H1 (cell line): ENCODE measurements at regions not wholly inside any gene's neighbourhood (a gene's known extent, or its start where the extent isn't known, plus 50 kb on each side); places are given as distances from the start of the nearest gene placed in this dataset.

ENCODE experiments used
- CTCF ChIA-PET: fragments of 300-600 bp; sonication (Branson Sonifier 250); formaldehyde crosslinking; loops from one replicate; lab custom pipeline; 2021; ENCODE audit not compliant: partially characterized antibody; lab: Charles Lee
- POLR2A ChIA-PET: fragments of 300-600 bp; sonication (Branson Sonifier 250); formaldehyde crosslinking; loops from one replicate; lab custom pipeline; 2021; ENCODE audit warnings: inconsistent platforms; ENCODE audit not compliant: partially characterized antibody; lab: Charles Lee
- DNase-seq, 2 experiments: peaks; one replicate each; pipeline versions ENCODE4 v3.0.0 to v3.0.0-alpha.2; 2010 to 2022; ENCODE audit warnings: low spot score in 2 of 2, low read depth in 1 of 2, mixed read lengths in 1 of 2
- FAIRE-seq: peaks from 2 replicates; lab custom pipeline; 2011; peaks lifted over from hg19 to GRCh38; lab: Jason Lieb, UNC
- H2AFZ ChIP-seq: 2 replicates; pipeline ENCODE4 v1.8.1; 2012; ENCODE audit warnings: low read length, inconsistent platforms
- H2AK5ac ChIP-seq: 2 replicates; pipeline ENCODE4 v1.6.1; 2013; ENCODE audit warnings: low read depth, low read length
- H2BK120ac ChIP-seq: replicated peaks from 2 replicates; pipeline ENCODE3; 2013; ENCODE audit warnings: low read depth, low read length, inconsistent platforms
- H2BK12ac ChIP-seq: 2 replicates; pipeline ENCODE4 v1.6.1; 2013; ENCODE audit warnings: low read depth, low read length
- H2BK15ac ChIP-seq: 2 replicates; pipeline ENCODE4 v1.6.1; 2013; ENCODE audit warnings: low read length
- H2BK20ac ChIP-seq: 2 replicates; pipeline ENCODE4 v1.6.1; 2013; ENCODE audit warnings: low read length
- H2BK5ac ChIP-seq: 2 replicates; pipeline ENCODE4 v1.6.1; 2013; ENCODE audit warnings: low read depth, low read length
- H3K14ac ChIP-seq: 2 replicates; pipeline ENCODE4 v1.6.1; 2013; ENCODE audit warnings: inconsistent platforms; ENCODE audit not compliant: insufficient read length
- H3K18ac ChIP-seq: 2 replicates; pipeline ENCODE4 v1.6.1; 2013; ENCODE audit warnings: low read length; ENCODE audit errors: extremely low read depth
- H3K23ac ChIP-seq: 2 replicates; pipeline ENCODE4 v1.6.1; 2013; ENCODE audit warnings: inconsistent platforms; ENCODE audit not compliant: insufficient read length
- H3K23me2 ChIP-seq: 2 replicates; pipeline ENCODE4 v1.6.1; 2013; ENCODE audit warnings: low read depth, low read length
- H3K27ac ChIP-seq: 2 replicates; pipeline ENCODE4 v1.6.1; 2011; ENCODE audit warnings: low read depth, low read length, inconsistent platforms
- H3K27me3 ChIP-seq, 4 experiments: replicated peaks in 1 of 4; 1 replicate in 1 of 4; 2 replicates in 3 of 4; pipeline versions ENCODE4 v1.6.1 to v1.8.1; 2011 to 2013; ENCODE audit warnings: low read length in 3 of 4, mild to moderate bottlenecking in 3 of 4, inconsistent platforms in 2 of 4, mixed read lengths in 2 of 4, moderate library complexity in 1 of 4; ENCODE audit not compliant: control insufficient read depth in 3 of 4, insufficient read depth in 3 of 4; ENCODE audit errors: extremely low read depth in 1 of 4
- H3K36me3 ChIP-seq, 4 experiments: 2 replicates each; pipeline versions ENCODE4 v1.6.1 to v1.8.1; 2011 to 2013; ENCODE audit warnings: mild to moderate bottlenecking in 4 of 4, low read length in 3 of 4, moderate library complexity in 2 of 4, control low read depth in 1 of 4, inconsistent platforms in 1 of 4; ENCODE audit not compliant: insufficient read depth in 4 of 4, control insufficient read depth in 2 of 4
- H3K4ac ChIP-seq: replicated peaks from 2 replicates; pipeline ENCODE3; 2013; ENCODE audit warnings: low read length, low read depth, mixed read lengths, inconsistent platforms; ENCODE audit not compliant: insufficient read length
- H3K4me1 ChIP-seq, 4 experiments: replicated peaks in 1 of 4; 1 replicate in 1 of 4; 2 replicates in 3 of 4; pipeline versions ENCODE4 v1.6.1 to v1.8.1; 2011 to 2013; ENCODE audit warnings: low read length in 3 of 4, inconsistent platforms in 2 of 4, mixed read lengths in 1 of 4; ENCODE audit not compliant: insufficient read depth in 4 of 4, control insufficient read depth in 3 of 4
- H3K4me2 ChIP-seq, 2 experiments: 2 replicates each; pipeline versions ENCODE4 v1.6.1 to v1.8.1; 2011 to 2013; ENCODE audit warnings: low read depth in 2 of 2, low read length in 2 of 2, control low read depth in 1 of 2, inconsistent platforms in 1 of 2, mild to moderate bottlenecking in 1 of 2; ENCODE audit not compliant: insufficient read depth in 1 of 2
- H3K4me3 ChIP-seq, 4 experiments: fragments of 200-600, 300-600 bp in 1 of 4; sonication (generic), shearing (Covaris generic), sonication (Bioruptor Twin) in 1 of 4; 2 replicates each; pipeline versions ENCODE4 v1.5.1 to v1.8.1; 2011 to 2016; ENCODE audit warnings: low read length in 4 of 4, low read depth in 3 of 4, control low read depth in 2 of 4, inconsistent platforms in 2 of 4, mild to moderate bottlenecking in 2 of 4, mixed read lengths in 1 of 4, moderate library complexity in 1 of 4; ENCODE audit not compliant: insufficient read depth in 2 of 4; ENCODE audit errors: extremely low read depth in 1 of 4
- H3K56ac ChIP-seq: replicated peaks from 2 replicates; pipeline ENCODE3; 2013; ENCODE audit warnings: low read depth, mild to moderate bottlenecking, mixed read lengths, low read length, inconsistent platforms; ENCODE audit not compliant: insufficient read length
- H3K79me1 ChIP-seq: 2 replicates; pipeline ENCODE4 v1.6.1; 2013; ENCODE audit warnings: low read depth, low read length, control low read depth
- H3K79me2 ChIP-seq, 2 experiments: 2 replicates each; pipeline versions ENCODE4 v1.6.1 to v1.8.1; 2012 to 2013; ENCODE audit warnings: low read length in 2 of 2, mild to moderate bottlenecking in 2 of 2, inconsistent platforms in 1 of 2; ENCODE audit not compliant: insufficient read depth in 2 of 2, control insufficient read depth in 1 of 2
- H3K9ac ChIP-seq, 4 experiments: replicated peaks in 1 of 4; 1 replicate in 1 of 4; 2 replicates in 3 of 4; pipeline versions ENCODE4 v1.6.1 to v1.8.1; 2011 to 2013; ENCODE audit warnings: low read depth in 3 of 4, low read length in 3 of 4, control low read depth in 2 of 4, mild to moderate bottlenecking in 2 of 4, moderate library complexity in 2 of 4, inconsistent platforms in 1 of 4; ENCODE audit errors: extremely low read depth in 1 of 4
- H3K9me3 ChIP-seq, 2 experiments: 2 replicates each; pipeline versions ENCODE4 v1.6.1 to v1.8.1; 2012 to 2013; ENCODE audit warnings: mild to moderate bottlenecking in 2 of 2, moderate library complexity in 2 of 2, control low read depth in 1 of 2, inconsistent platforms in 1 of 2, low read depth in 1 of 2, low read length in 1 of 2, mixed read lengths in 1 of 2; ENCODE audit not compliant: insufficient read depth in 2 of 2
- H4K20me1 ChIP-seq, 2 experiments: replicated peaks in 1 of 2; 2 replicates each; pipeline versions ENCODE3 to v1.8.1; 2011 to 2013; ENCODE audit warnings: inconsistent platforms in 2 of 2, low read length in 2 of 2, mild to moderate bottlenecking in 1 of 2; ENCODE audit not compliant: insufficient read depth in 2 of 2, control insufficient read depth in 1 of 2
- H4K5ac ChIP-seq: 2 replicates; pipeline ENCODE4 v1.6.1; 2013; ENCODE audit warnings: low read length, low read depth, mixed read lengths, inconsistent platforms; ENCODE audit not compliant: insufficient read length
- H4K8ac ChIP-seq: 2 replicates; pipeline ENCODE4 v1.8.0; 2013; ENCODE audit warnings: mild to moderate bottlenecking, moderate library complexity, low read length, inconsistent platforms; ENCODE audit not compliant: insufficient read depth; ENCODE audit errors: extremely low read depth
- H4K91ac ChIP-seq: replicated peaks from 2 replicates; pipeline ENCODE3; 2013; ENCODE audit warnings: low read length, mixed read lengths, inconsistent platforms; ENCODE audit not compliant: insufficient read length
- CHD2 ChIP-seq: IDR thresholded peaks from 2 replicates; pipeline ENCODE4 v1.6.1; 2012; ENCODE audit warnings: low read length, improper control_type of control experiment
- EP300 ChIP-seq, 2 experiments: IDR thresholded peaks; 1 replicate in 1 of 2; 2 replicates in 1 of 2; pipeline ENCODE4 v1.6.1; 2011 to 2012; ENCODE audit warnings: low read depth in 2 of 2, low read length in 2 of 2, mild to moderate bottlenecking in 2 of 2, borderline replicate concordance in 1 of 2, inconsistent platforms in 1 of 2, moderate library complexity in 1 of 2
- FOSL1 ChIP-seq: IDR thresholded peaks from 2 replicates; pipeline ENCODE4 v1.6.1; 2011; ENCODE audit warnings: mild to moderate bottlenecking, low read depth, low read length, moderate library complexity; ENCODE audit not compliant: insufficient read depth
- HDAC2 ChIP-seq, 2 experiments: fragments of 300-600 bp in 1 of 2; sonication (generic) in 1 of 2; IDR thresholded peaks; 2 replicates each; pipeline ENCODE4 v1.6.1; 2011 to 2012; ENCODE audit warnings: low read depth in 2 of 2, low read length in 2 of 2, mild to moderate bottlenecking in 2 of 2, moderate library complexity in 2 of 2, borderline replicate concordance in 1 of 2, inconsistent platforms in 1 of 2
- JUN ChIP-seq: IDR thresholded peaks from 2 replicates; pipeline ENCODE4 v1.6.1; 2011; ENCODE audit warnings: low read depth, mild to moderate bottlenecking, improper control_type of control experiment, low read length
- JUND ChIP-seq: IDR thresholded peaks from 2 replicates; pipeline ENCODE4 v1.6.1; 2011; ENCODE audit warnings: mild to moderate bottlenecking, improper control_type of control experiment, low read length
- KDM4A ChIP-seq: IDR thresholded peaks from one replicate; pipeline ENCODE4 v1.7.1; 2012; ENCODE audit warnings: low read depth, mild to moderate bottlenecking, moderate library complexity, low read length, inconsistent platforms; ENCODE audit not compliant: severe bottlenecking
- SP4 ChIP-seq: IDR thresholded peaks from 2 replicates; pipeline ENCODE4 v1.6.1; 2012; ENCODE audit warnings: low read length, inconsistent platforms
- TEAD4 ChIP-seq: IDR thresholded peaks from 2 replicates; pipeline ENCODE4 v1.6.1; 2012; ENCODE audit warnings: low read depth, low read length, inconsistent platforms, mixed read lengths
- ZNF274 ChIP-seq: IDR thresholded peaks from 2 replicates; pipeline ENCODE4 v1.7.0; 2012; ENCODE audit warnings: low read length, borderline replicate concordance; ENCODE audit errors: extremely low read depth
- WGBS, 2 experiments: shearing (Covaris generic) in 1 of 2; methylation state at CpG; one replicate each; pipeline versions ENCODE4 v1.1.6 to v1.1.7; 2013 to 2015; ENCODE audit warnings: low lambda C conversion rate in 2 of 2, mixed read lengths in 2 of 2, inconsistent platforms in 1 of 2, low coverage in 1 of 2, missing lambda C conversion rate in 1 of 2; ENCODE audit not compliant: insufficient replicate concordance in 2 of 2, insufficient coverage in 1 of 2, insufficient read length in 1 of 2; ENCODE audit errors: extremely low coverage in 1 of 2, missing lambda C conversion rate in 1 of 2; 5-methylcytosine and 5-hydroxymethylcytosine counted together
- TF ChIP-seq, protein P1 (sequence below), 3 experiments: IDR thresholded peaks; 1 replicate in 2 of 3; 2 replicates in 1 of 3; pipeline versions ENCODE4 v1.5.1 to v1.6.1; 2011; ENCODE audit warnings: low read length in 3 of 3, mild to moderate bottlenecking in 3 of 3, inconsistent platforms in 2 of 3, low read depth in 1 of 3, moderate library complexity in 1 of 3; ENCODE audit not compliant: insufficient read depth in 1 of 3; ENCODE audit errors: control extremely low read depth in 1 of 3

DNA sequence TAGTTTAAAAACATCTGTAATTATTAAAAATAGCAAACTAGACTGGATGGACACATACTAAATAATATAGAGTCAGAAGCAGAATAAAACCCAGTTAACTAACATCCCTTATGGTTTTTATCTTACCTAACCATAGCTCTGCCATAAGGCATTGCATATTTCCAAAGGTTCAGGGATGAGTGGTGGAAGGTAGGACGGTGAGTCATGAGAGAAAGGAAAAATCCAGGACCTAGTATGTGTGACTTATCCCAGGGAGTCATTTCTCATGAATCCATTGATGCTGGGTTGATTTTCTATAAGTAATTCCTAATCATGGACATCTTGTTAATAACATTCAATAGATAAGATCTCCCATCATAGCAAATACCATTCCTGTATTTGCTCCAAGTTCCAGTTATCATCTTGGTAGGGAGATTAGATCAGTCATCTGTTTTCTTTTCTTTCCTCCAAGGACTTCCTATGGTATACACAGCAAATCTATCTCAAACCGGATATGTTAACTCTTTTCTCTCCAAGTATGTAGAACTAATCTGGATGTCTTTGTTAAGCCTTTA lies 490.7 kb upstream of the B3GALT2 start:
- H2BK15ac ChIP-seq, result no peak overlapping the region
- no peak overlapping the region for H3K4me2 ChIP-seq
- no peak overlapping the region for H4K5ac ChIP-seq
- no peaks in the 10 kb centered on the region for H4K20me1 ChIP-seq
- no peak overlapping the region for H2BK120ac ChIP-seq
- FAIRE-seq (no peak), DNase-seq (no peak)
- WGBS, 2 experiments, result 64% methylated on average over 2 of the region's 2 CpGs; no CpG with 5 or more reads in 1 of the 2 experiments
- no peak overlapping the region for H3K56ac ChIP-seq
- no peaks in the 10 kb centered on the region for H3K9me3 ChIP-seq
- ChIA-PET POLR2A (no interaction called here), CTCF (no interaction called here)
- peaks cover 0 to 4% (median 2%) of the 10 kb centered on the region in 4 experiments; a peak in 3 of 7 replicates for H3K4me1 ChIP-seq
- no peak overlapping the region for H2BK5ac ChIP-seq
- no peak overlapping the region for H3K4ac ChIP-seq
- H2BK12ac ChIP-seq, result no peak overlapping the region
- H3K14ac ChIP-seq, result no peak overlapping the region
- no peak overlapping the region for H3K23ac ChIP-seq
- peaks cover 2% of the 10 kb centered on the region; the same call in 1 of the 2 replicates for H3K23me2 ChIP-seq
- H3K79me2 ChIP-seq, result no peaks in the 10 kb centered on the region
- no peak overlapping the region for H3K18ac ChIP-seq
- H3K4me3 ChIP-seq, result no peak overlapping the region
- no peak overlapping the region for H4K8ac ChIP-seq
- no peaks in the 10 kb centered on the region for H3K36me3 ChIP-seq
- no peak overlapping the region for H2AFZ ChIP-seq
- no peaks in the 10 kb centered on the region for H3K27me3 ChIP-seq
- H3K27ac ChIP-seq, result no peak overlapping the region
- H2BK20ac ChIP-seq, result no peak overlapping the region
- no peak overlapping the region for H2AK5ac ChIP-seq
- H3K79me1 ChIP-seq, result no peaks in the 10 kb centered on the region
- H4K91ac ChIP-seq, result no peak overlapping the region
- no peak overlapping the region for H3K9ac ChIP-seq
- TF ChIP-seq, protein P1, sequence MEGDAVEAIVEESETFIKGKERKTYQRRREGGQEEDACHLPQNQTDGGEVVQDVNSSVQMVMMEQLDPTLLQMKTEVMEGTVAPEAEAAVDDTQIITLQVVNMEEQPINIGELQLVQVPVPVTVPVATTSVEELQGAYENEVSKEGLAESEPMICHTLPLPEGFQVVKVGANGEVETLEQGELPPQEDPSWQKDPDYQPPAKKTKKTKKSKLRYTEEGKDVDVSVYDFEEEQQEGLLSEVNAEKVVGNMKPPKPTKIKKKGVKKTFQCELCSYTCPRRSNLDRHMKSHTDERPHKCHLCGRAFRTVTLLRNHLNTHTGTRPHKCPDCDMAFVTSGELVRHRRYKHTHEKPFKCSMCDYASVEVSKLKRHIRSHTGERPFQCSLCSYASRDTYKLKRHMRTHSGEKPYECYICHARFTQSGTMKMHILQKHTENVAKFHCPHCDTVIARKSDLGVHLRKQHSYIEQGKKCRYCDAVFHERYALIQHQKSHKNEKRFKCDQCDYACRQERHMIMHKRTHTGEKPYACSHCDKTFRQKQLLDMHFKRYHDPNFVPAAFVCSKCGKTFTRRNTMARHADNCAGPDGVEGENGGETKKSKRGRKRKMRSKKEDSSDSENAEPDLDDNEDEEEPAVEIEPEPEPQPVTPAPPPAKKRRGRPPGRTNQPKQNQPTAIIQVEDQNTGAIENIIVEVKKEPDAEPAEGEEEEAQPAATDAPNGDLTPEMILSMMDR (IDR thresholded peaks at IDR 0.05; ENCODE audit: control extremely low read depth in 1 of 3, insufficient read depth in 1 of 3, low read depth in 1 of 3, low read length in 3 of 3), result no peak
- TF ChIP-seq CHD2, result no peak
- TF ChIP-seq SP4, result no peak
- no peak for TF ChIP-seq HDAC2 (IDR thresholded peaks at IDR 0.05; ENCODE audit: borderline replicate concordance in 1 of 2, low read depth in 2 of 2, low read length in 2 of 2)
- no peak for TF ChIP-seq JUN
- no peak for TF ChIP-seq KDM4A
- TF ChIP-seq FOSL1, result no peak
- TF ChIP-seq EP300 (IDR thresholded peaks at IDR 0.05; ENCODE audit: borderline replicate concordance in 1 of 2, low read depth in 2 of 2, low read length in 2 of 2), result no peak
- TF ChIP-seq JUND, result no peak
- TF ChIP-seq ZNF274, result no peak
- TF ChIP-seq TEAD4, result no peak
